HG03139 (cell line): ENCODE measurements at regions not wholly inside any gene's neighbourhood (a gene's known extent, or its start where the extent isn't known, plus 50 kb on each side); places are given as distances from the start of the nearest gene placed in this dataset.
"Not testable (repeated sequence)": the region's sequence is repeated elsewhere in the genome, so short reads cannot be mapped to it uniquely, and the experiment has no call there.

Source experiments
- ATAC-seq: cut with Tn5 transposase; IDR thresholded peaks from one replicate; pipeline ENCODE4 v1.9.1; 2021; ENCODE audit not compliant: unreplicated experiment

DNA sequence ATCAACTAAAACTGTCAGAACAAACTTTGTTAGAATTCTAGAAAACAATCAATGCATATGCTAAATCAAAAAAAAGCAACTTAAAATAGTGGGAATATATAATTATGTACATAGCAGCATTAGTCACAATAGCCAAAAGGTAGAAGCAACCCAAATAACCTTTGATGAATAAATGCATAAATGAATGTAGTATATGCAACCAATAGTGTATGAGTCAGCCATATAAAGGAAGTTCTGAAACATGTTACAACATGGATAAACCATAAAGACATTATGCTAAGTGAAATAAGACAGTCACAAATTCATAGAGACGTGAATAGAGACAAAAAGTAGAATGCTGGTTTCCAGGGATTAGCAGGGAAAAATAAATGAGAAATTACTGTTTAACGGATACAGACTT is 762.8 kb upstream of the INTU start:
- no peak for ATAC-seq

DNA sequence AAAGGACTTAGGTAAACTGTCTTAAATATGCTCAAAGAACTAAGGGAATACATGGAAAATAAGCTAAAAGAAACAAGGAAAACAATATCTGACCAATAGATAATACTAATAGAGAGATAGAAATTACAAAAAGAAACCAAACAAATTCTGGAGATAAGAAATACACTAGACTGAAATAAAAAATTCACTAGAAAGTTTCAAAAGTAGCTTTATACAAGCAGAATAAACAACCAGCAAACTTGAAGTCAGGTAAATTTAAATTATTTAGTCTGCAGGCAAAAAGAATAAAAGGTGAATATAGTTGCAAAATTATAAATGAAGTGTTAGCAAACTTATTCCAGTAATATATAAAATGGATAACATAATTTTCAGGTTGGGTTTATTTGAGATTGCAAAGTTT is 760.9 kb upstream of the INTU start:
- no peak for ATAC-seq

DNA sequence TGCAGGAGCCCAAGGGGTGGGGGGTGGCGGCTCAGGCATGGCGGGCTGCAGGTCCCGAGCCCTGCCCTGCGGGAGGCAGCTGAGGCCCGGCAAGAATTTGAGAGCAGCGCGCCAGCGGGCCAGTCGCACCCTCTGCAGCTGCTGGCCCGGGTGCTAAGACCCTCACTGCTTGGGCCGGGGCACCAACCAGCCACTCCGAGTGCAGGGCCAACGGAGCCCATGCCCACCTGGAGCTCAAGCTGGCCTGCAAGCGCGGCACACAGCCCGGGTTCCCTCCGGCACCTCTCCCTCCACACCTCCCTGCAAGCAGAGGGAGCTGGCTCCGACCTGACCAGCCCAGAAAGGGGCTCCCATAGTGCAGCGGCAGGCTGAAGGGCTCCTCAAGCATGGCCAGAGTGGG is 758.2 kb upstream of the INTU start:
- no peak for ATAC-seq

DNA sequence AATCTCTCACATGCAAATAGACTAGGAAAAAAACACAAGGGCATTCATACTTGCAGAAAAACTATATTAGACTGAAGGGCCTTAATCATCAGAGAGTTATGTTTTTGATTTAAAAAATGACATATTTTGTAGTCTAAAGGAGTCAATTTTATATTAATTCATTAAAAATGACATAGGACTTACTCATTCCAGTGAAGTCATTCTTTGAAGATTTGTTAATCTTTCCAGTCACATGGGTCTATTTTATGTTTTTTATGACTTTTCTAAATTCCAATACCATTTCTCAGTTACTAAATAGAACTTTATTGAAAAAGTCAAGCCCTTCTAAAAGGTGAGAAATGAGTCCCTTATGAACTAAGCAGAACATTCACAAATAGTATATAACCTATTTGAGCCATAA is 743.8 kb upstream of the INTU start:
- no peak for ATAC-seq

DNA sequence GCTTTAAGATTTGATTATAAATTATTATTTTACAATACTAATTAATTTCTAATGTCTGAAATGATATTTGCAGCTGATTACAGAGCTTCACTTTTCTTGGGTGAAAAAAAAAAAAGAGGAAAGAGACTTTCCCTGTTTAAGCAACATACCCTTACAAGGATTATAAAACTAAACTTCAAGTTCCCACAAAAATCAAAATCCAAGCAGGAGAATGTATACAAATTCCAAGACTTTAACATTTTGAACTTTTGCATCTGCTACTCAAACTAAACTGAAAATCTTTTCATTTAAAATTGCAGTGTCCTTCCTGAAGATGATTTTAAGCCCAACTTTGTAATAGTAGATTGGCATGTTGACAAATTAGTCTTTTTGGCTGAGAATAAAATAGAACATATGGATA is 742.4 kb upstream of the INTU start:
- ATAC-seq, result no peak

DNA sequence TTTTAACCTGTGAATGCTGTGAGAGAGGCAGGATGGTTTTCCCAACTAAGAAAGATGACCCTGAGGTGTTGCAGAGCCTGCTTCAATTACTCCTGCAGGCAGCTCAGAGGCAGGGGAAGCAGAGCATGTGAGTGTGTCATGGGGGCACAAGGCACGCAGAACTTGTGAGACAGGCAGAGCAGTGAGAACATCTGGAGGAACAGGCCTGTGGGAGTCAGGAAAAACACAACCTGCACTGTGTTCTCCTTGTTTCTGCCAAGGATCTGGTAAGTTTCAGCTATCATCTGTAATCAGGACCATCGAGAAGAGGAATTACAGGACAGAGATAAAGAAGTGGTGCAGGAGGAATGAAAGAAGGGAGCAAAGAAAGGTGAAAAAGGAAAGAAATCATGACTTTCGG is 741.8 kb upstream of the INTU start:
- no peak for ATAC-seq

DNA sequence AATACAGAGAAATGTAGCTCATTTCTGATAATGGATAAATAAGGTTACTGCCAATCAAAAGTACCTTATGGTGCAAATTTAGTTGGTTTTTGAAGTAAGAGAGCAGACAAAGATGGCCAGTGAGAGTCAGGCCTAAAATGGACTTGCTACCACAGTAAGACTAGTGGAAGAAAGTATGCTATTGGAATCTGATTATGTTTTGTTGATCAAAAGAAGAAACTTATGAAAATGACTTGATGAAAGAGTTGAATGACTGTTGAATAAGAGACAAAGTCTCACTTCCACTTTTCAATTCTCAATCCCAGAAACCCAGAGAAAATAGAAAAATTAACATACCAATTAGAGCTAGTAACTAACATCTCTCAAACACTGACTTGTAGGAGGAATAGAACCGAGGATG is 737.8 kb upstream of the INTU start:
- ATAC-seq, result no peak

DNA sequence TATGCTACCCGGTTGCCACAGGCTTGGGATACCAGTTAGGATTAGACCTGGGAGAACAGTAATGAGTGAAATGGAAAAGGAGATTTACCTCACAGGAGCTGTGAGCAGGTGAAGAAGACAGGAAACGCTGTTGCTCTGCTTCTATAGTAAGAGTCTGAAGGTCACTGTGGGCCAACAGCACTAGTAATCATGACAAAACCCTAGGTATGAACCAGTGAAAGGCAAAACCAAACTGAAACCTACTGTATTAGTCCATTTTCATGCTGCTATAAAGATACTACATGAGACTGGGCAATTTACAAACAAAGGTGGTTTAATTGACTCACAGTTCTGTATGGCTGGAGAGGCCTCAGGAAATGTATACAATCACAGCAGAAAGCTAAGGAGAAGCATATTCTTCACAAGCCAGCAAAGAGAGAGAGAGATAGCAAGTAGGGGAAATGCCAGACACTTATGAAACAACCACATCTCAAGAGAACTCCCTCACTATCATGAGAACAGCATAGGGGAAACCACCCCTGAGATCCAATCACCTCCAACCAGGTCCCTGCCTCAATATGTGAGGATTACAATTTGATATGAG is 736.7 kb upstream of the INTU start:
- no peak for ATAC-seq

DNA sequence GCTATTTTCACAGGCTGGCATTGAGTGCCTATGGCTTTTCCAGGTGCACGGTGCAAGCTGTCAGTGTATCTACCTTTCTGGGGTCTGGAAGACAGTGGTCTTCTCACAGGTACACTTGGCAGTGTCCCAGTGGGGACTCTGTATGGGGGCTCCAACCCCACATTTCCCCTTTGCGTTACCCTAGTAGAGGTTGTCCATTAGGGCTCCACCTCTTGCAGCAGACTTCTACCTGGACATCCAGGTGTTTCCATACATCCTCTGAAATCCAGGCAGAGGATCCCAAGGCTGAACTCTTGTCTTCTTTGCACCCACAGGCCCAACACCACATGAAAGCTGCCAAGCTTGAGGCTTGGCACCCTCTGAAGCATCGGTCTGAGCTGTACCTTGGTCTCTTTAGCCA is 735.7 kb upstream of the INTU start:
- no peak for ATAC-seq

DNA sequence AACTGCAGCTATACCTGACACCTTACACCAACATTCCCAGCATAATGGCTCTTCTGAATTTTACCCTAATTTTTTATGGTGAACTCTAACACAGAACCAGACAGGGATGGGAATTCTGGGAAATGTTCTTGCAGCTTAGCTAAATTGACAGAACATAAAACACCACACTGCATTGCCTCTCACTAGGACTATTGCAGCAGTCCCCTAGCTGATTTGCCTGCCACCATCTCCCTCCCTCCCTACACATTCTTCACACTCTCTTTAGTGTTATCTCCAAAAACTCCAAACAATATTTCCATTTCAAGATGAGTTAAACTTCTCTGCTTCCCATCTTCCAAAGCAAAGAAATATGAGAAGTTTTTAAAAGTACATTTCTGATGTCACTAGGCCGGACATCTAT is 733.9 kb upstream of the INTU start:
- no peak for ATAC-seq

DNA sequence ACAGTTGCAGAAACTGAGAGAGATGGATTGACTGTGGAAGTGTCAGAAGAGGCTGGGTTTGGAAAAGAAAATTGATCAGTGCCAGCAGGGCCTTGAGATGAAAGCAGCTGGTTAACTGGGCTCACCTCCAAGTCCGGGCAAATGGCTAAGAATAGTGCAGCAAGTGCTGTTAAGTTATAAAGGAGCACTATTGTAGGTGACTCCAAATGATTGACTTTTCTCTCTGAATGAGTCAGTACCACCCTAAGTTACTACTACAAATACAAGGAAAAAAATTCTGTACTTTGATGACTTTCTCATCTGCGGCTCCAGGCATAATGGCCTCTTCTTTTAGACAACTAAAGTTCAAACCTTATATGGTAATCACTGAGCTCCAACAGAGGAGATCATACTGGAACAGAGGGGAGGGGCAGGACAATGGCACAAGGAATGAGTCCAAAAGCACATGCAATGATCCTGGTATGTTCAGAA is 733.4 kb upstream of the INTU start:
- ATAC-seq, result no peak

DNA sequence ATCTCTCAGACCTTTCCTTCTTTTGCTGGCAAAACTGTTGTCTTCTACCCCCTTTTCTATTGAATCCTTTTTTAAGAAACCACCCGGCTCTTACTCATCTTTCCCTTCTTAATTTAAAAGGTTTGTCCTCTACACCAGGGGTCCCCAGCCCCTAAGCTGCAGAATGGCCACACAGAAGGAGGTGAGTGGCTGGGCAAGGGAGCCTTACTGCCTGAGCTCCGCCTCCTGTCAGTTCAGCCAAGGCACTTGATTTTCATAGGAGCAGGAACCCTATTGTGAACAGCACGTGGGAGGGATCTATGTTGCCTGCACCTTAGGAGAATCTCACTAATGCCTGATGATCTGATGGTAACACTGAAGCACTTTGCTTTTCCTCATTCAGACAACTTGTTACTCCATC is 726.3 kb upstream of the INTU start:
- no peak for ATAC-seq

DNA sequence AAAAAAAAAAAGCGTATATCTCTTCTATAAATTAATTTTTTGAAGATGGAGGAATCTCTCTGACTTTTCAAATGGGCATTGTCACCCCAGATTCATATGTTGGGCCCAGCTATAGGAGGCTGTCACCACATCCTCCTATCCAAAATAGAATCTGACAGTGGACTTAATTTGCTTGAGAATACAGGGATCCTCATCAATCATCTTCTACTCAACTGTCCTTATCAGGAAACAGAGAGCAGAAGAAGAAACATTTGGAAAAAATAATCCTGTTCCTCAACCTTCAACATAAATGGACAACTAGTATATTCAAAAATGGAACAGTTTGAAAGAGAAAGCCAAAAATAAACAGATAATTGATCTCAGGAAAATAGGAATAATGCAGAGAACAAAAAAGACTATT is 725.4 kb upstream of the INTU start:
- ATAC-seq, result no peak

DNA sequence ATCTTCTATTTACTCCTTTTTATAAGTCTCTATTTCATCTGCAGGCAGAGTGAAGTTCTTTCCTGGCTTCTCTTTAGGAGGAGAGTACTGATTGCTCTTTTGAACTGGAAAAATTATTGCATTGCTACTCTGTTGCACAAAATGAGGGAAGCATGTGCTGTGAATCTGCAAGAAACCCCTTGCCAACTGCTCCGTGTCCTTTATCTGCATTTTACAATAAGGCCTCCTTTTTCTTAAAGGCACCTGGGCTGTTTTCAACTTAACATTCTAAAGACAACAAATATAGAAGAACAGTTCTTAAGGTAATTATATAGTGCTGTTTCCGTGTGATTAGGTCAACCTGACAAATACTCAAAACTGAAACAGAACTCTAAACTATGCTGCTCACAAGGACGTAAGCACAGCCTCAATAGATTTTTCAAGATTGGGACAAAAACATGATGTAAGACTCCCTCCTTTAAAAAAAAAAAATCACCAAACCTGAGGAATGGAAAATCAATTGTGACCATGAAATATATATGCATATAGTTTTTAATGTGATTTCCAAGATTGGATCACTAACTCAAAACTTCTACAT is 716.6 kb upstream of the INTU start:
- ATAC-seq, result no peak

DNA sequence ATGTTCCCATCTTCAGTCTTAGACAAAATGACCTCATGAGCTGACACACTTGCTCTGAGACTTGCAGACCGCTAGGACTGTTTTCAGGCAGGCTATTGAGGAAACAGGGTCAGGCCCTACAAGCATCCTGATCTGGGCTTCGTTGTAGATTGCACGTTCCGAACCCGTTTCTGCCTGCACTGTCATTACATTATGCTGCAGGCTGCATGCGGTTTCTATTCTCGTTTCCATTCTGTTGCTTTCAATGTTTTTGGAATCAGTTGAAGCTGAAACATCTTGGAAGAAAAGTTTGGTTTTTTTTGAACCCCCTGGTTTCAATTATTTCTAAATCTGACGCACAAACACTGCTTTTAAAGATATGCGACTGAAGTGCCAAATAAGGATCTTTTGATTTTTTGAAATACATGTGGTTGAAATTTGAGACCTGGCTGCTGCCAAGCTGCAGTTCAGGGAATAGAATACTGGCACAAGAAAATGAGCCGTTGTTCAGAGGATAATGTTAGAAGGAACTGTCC is 716.1 kb upstream of the INTU start:
- ATAC-seq, result no peak

DNA sequence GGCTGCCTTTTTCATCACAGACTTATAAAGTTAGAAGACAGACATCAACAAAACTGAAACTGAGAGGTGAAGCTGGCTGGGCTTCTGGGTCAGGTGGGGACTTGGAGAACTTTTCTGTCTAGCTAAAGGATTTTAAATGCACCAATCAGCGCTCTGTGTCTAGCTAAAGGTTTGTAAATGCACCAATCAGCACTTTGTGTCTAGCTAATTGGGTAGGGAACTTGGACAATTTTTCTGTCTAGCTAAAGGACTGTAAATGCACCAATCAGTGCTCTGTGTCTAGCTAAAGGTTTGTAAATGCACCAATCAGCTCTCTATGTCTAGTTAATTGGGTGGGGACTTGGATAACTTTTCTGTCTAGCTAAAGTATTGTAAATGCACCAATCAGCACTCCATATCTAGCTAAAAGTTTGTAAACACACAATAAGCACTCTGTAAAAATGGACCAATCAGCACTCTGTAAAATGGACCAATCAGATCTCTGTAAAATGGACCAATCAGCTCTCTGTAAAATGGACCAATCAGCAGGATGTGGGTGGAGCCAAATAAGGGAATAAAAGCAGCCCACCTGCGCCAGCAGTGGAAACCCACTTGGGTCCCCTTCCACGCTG is 710.3 kb upstream of the INTU start:
- not testable (repeated sequence) for ATAC-seq

DNA sequence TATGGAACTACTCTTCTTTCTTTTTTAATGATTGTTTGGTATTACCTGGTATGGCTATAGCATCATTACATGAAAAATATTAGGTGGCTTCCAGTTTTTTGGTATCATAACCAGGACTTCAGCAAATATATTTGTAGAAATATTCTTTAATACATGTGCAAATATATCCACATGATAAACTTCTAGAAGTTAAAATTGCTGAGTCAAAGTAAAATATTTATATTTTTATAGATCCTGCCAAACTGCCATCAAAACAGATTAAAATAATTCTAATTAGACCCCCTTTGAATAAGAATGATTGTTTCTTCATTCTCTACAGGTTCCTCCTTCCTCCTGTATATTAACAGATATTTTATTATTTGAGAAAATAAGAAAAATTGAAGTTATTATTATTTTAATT is 708.5 kb upstream of the INTU start:
- ATAC-seq, result no peak

DNA sequence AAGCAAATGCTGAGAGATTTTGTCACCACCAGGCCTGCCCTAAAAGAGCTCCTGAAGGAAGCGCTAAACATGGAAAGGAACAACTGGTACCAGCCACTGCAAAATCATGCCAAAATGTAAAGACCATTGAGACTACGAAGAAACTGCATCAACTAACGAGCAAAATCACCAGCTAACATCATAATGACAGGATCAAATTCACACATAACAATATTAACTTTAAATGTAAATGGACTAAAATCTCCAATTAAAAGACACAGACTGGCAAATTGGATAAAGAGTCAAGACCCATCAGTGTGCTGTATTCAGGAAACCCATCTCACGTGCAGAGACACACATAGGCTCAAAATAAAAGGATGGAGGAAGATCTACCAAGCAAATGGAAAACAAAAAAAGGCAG is 702.7 kb upstream of the INTU start:
- ATAC-seq, result not testable (repeated sequence)

DNA sequence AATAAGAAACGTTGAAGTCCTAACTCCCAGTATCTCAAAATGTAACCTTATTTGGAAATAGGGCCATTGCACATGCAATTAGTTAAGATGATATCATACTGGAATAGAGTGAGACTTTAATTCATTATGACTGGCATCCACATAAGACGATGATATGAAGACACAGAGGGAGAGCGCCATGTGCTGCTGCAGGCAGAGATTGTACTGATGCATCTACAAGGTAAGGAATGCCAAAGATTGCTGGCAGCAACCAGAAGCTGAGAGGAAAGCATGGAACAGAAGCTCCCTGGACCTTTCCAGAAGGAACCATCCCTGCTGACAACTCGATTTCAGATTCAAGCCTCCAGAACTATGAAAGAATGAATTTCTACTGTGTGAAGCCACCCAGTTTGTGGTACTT is 697.0 kb upstream of the INTU start:
- ATAC-seq, result no peak

DNA sequence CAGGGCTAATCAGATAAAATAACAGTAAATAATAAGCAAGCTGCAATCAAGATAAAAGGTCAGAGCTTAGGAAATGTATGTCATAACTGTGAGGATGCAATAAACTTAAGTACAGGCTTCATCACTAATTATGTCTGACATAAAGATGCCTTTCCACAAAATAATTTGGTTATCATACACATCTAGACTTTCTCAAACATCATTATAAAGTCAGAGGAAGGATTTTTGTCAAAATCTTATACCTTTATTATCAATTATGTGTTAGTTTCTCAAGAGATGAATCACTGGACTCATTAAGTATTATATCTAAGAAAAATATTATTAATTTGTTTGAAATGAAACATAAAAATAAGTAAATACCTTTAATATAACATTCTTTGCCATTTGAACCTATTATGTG is 695.4 kb upstream of the INTU start:
- ATAC-seq, result no peak

DNA sequence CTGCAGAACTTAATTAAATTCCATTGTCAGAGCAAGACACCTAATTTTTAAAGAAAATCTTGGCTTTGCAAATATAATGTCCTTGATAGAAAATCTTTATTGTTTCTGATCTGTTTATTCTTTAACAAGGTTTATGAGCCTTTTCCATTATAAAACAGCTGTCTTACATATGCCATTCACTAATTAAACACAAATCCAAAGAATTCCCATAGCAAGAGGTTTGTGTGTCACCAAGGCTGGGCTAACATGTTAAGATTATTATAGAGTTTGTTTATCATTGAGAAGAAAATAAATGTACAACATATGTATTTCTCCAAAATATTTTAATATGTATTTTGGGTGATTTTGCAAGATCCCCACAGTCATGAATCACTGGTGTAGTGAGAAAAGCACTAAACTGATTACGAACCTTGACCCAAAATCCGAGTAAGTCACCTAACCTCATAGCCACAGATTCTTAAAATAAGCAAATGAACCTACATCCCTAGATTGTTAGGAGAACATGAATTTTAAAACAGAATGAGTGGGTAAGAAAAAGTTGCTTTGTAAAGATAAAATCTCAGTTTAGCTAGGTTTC is 694.8 kb upstream of the INTU start:
- ATAC-seq, result no peak

DNA sequence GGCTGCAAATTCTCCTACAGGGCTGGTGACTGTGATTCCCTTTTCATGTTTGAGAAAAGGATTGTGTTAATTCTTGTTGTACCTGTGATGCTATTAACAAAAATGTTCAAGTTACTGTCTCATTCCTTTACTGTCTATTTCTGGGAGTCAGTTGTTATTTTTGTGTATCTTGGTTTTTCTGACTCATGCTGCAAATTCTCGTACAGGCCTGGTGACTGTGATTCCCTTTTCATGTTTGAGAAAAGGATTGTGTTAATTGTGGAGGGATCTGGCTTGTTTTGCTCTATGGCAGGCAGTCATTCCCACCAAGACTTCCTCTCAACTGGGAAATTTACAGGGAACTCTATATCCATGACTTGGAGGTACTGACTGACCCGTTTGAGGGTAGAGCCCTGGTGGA is 693.4 kb upstream of the INTU start:
- ATAC-seq, result no peak
